Muscle layer of colon (tissue), 2 donors: ENCODE measurements at regions not wholly inside any gene's neighbourhood (a gene's known extent, or its start where the extent isn't known, plus 50 kb on each side); places are given as distances from the start of the nearest gene placed in this dataset.
"Not testable (repeated sequence)": the region's sequence is repeated elsewhere in the genome, so short reads cannot be mapped to it uniquely, and the experiment has no call there.

Experiments
- H3K27ac ChIP-seq: one replicate; pipeline ENCODE4 v1.7.0; 2013; ENCODE audit warnings: low read depth, mild to moderate bottlenecking, low read length, moderate library complexity
- H3K27me3 ChIP-seq, 2 donors: one replicate each; pipeline ENCODE4 v1.7.0; 2013; ENCODE audit warnings: low read length in 2 of 2, mild to moderate bottlenecking in 2 of 2; ENCODE audit not compliant: insufficient read depth in 2 of 2, control insufficient read depth in 1 of 2
- H3K36me3 ChIP-seq: one replicate; pipeline ENCODE4 v1.7.0; 2013; ENCODE audit warnings: mild to moderate bottlenecking, low read length; ENCODE audit not compliant: insufficient read depth
- H3K4me1 ChIP-seq: one replicate; pipeline ENCODE4 v1.7.0; 2013; ENCODE audit warnings: mild to moderate bottlenecking, low read length; ENCODE audit not compliant: insufficient read depth
- H3K4me3 ChIP-seq, 2 donors: one replicate each; pipeline ENCODE4 v1.7.0; 2013; ENCODE audit warnings: low read length in 2 of 2, low read depth in 1 of 2, mild to moderate bottlenecking in 1 of 2, moderate library complexity in 1 of 2
- H3K9ac ChIP-seq: one replicate; pipeline ENCODE4 v1.7.0; 2013; ENCODE audit warnings: low read length
- H3K9me3 ChIP-seq: one replicate; pipeline ENCODE4 v1.7.0; 2013; ENCODE audit warnings: mild to moderate bottlenecking, low read length
- donor health status: abdominal sarcoma.
- donor health status: Adenocarcinoma of cecum.

GRCh38 chr20:47990507-47991150, 205.3 kb upstream of the SULF2 start:
- H3K27me3 ChIP-seq = no peaks in the 10 kb centered on the region
- no peak overlapping the region for H3K27ac ChIP-seq
- no peaks in the 10 kb centered on the region for H3K36me3 ChIP-seq
- H3K4me1 ChIP-seq = no peaks in the 10 kb centered on the region
- no peaks in the 10 kb centered on the region for H3K9me3 ChIP-seq
- no peak overlapping the region for H3K4me3 ChIP-seq
- no peak overlapping the region for H3K9ac ChIP-seq

- Histone ChIP-seq H3K9me3 (no peaks in the 10 kb centered on the region), H3K27ac (no peak overlapping the region), H3K27me3 (no peaks in the 10 kb centered on the region), H3K4me3 (no peak overlapping the region), H3K36me3 (no peaks in the 10 kb centered on the region), H3K9ac (no peak overlapping the region), H3K4me1 (peaks cover 3% of the 10 kb centered on the region)
Observed at GRCh38 chr20:47989957-47990356, 204.7 kb upstream of the SULF2 start.

- Histone ChIP-seq H3K9ac (no peak overlapping the region), H3K9me3 (no peaks in the 10 kb centered on the region), H3K36me3 (no peaks in the 10 kb centered on the region), H3K4me3 (no peak overlapping the region), H3K27ac (no peak overlapping the region), H3K27me3 (no peaks in the 10 kb centered on the region), H3K4me1 (peaks cover 5% of the 10 kb centered on the region)
Observed at GRCh38 chr20:47988676-47989075, 203.4 kb upstream of the SULF2 start.

- Histone ChIP-seq H3K4me3 (no peak overlapping the region), H3K27ac (no peak overlapping the region), H3K36me3 (no peaks in the 10 kb centered on the region), H3K9ac (no peak overlapping the region), H3K27me3 (no peaks in the 10 kb centered on the region), H3K4me1 (peaks cover 5% of the 10 kb centered on the region), H3K9me3 (no peaks in the 10 kb centered on the region)
Observed at GRCh38 chr20:47985092-47985850, 200.0 kb upstream of the SULF2 start.

- H3K9ac ChIP-seq = no peak overlapping the region
Observed at GRCh38 chr20:47984437-47984836, 199.2 kb upstream of the SULF2 start.

GRCh38 chr20:47983642-47984041, 198.4 kb upstream of the SULF2 start:
- not testable (repeated sequence) for H3K27me3 ChIP-seq, H3K27ac ChIP-seq, H3K36me3 ChIP-seq, H3K9me3 ChIP-seq, H3K4me1 ChIP-seq, H3K9ac ChIP-seq, H3K4me3 ChIP-seq

More at GRCh38 chr20:47984437-47984836, 199.2 kb upstream of the SULF2 start:
- no peak overlapping the region for H3K4me3 ChIP-seq
- H3K36me3 ChIP-seq = no peaks in the 10 kb centered on the region
- peaks cover 5% of the 10 kb centered on the region for H3K4me1 ChIP-seq
- no peaks in the 10 kb centered on the region for H3K27me3 ChIP-seq
- no peaks in the 10 kb centered on the region for H3K9me3 ChIP-seq
- no peak overlapping the region for H3K27ac ChIP-seq

- no peak overlapping the region for H3K27ac ChIP-seq
- no peak overlapping the region for H3K4me3 ChIP-seq
- H3K27me3 ChIP-seq = no peaks in the 10 kb centered on the region
- H3K9ac ChIP-seq = no peak overlapping the region
- H3K9me3 ChIP-seq = no peaks in the 10 kb centered on the region
- no peaks in the 10 kb centered on the region for H3K36me3 ChIP-seq
- H3K4me1 ChIP-seq = peaks cover 5% of the 10 kb centered on the region
Observed at GRCh38 chr20:47982574-47983360, 197.5 kb upstream of the SULF2 start.

GRCh38 chr20:47981222-47981621, 195.9 kb upstream of the SULF2 start:
- Histone ChIP-seq H3K36me3 (no peaks in the 10 kb centered on the region), H3K27me3 (no peaks in the 10 kb centered on the region), H3K27ac (no peak overlapping the region), H3K9me3 (no peaks in the 10 kb centered on the region), H3K9ac (no peak overlapping the region), H3K4me1 (peaks cover 5% of the 10 kb centered on the region), H3K4me3 (no peak overlapping the region)

GRCh38 chr20:47980336-47981177, 195.3 kb upstream of the SULF2 start:
- Histone ChIP-seq H3K4me3 (no peak overlapping the region), H3K9ac (no peak overlapping the region), H3K4me1 (peaks cover 5% of the 10 kb centered on the region), H3K27me3 (no peaks in the 10 kb centered on the region), H3K36me3 (no peaks in the 10 kb centered on the region), H3K9me3 (no peaks in the 10 kb centered on the region), H3K27ac (no peak overlapping the region)

GRCh38 chr20:47979361-47980095, 194.2 kb upstream of the SULF2 start:
- not testable (repeated sequence) for H3K9ac ChIP-seq, H3K27ac ChIP-seq

More at GRCh38 chr20:47979361-47980095, 194.2 kb upstream of the SULF2 start:
- H3K9me3 ChIP-seq, H3K4me1 ChIP-seq, H3K27me3 ChIP-seq, H3K36me3 ChIP-seq, H3K4me3 ChIP-seq: not testable (repeated sequence)
